MM.1S (cell line): ENCODE measurements at regions not wholly inside any gene's neighbourhood (a gene's known extent, or its start where the extent isn't known, plus 50 kb on each side); places are given as distances from the start of the nearest gene placed in this dataset.

Experiments used
- EZH2 ChIP-seq: fragments of 300-600 bp; sonication (generic); optimal IDR thresholded peaks from 2 replicates; pipeline ENCODE3; 2017; ENCODE audit warnings: low read depth, mild to moderate bottlenecking, antibody characterized with exemption, low read length, mixed read lengths
- EZH2phosphoT487 ChIP-seq: fragments of 300-600 bp; sonication (generic); IDR thresholded peaks from 2 replicates; pipeline ENCODE4 v1.6.1; 2018; ENCODE audit warnings: antibody characterized with exemption, low read length
- TF ChIP-seq, protein P1 (sequence below): fragments of 300-600 bp; sonication (generic); IDR thresholded peaks from 2 replicates; pipeline ENCODE4 v1.5.1; 2016; ENCODE audit warnings: antibody characterized with exemption, low read length, mixed read lengths

DNA sequence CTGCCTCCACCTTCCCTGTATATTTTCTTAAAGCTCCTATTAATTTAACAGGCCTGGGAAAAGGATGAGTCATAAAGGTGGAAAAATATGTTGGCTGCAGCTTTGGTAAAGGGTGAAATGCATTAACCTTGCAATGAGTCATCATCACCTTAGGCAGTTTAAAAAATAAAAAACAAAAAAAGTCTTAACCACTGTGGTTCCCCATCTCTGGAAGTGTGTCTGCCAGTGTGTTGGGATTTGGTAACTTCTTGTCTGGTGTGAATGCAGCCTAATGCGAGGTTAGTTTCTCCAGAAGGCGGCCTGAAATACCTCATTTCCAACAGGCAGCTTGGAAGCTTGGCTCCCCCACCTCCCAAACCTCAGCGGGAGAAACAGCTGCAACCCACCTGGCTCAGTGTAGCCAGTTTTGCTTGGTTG, 265.3 kb upstream of the GAS1 start:
- TF ChIP-seq, protein P1, sequence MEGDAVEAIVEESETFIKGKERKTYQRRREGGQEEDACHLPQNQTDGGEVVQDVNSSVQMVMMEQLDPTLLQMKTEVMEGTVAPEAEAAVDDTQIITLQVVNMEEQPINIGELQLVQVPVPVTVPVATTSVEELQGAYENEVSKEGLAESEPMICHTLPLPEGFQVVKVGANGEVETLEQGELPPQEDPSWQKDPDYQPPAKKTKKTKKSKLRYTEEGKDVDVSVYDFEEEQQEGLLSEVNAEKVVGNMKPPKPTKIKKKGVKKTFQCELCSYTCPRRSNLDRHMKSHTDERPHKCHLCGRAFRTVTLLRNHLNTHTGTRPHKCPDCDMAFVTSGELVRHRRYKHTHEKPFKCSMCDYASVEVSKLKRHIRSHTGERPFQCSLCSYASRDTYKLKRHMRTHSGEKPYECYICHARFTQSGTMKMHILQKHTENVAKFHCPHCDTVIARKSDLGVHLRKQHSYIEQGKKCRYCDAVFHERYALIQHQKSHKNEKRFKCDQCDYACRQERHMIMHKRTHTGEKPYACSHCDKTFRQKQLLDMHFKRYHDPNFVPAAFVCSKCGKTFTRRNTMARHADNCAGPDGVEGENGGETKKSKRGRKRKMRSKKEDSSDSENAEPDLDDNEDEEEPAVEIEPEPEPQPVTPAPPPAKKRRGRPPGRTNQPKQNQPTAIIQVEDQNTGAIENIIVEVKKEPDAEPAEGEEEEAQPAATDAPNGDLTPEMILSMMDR, result no peak
- TF ChIP-seq EZH2phosphoT487 (no peak), EZH2 (no peak)
